Epithelial cell of prostate (primary cell): ENCODE measurements at regions not wholly inside any gene's neighbourhood (a gene's known extent, or its start where the extent isn't known, plus 50 kb on each side); places are given as distances from the start of the nearest gene placed in this dataset.

Source experiments
- DNase-seq: peaks from one replicate; pipeline ENCODE4 v3.0.0-alpha.2; 2011; ENCODE audit warnings: low read depth, low spot score
- H3K27ac ChIP-seq: fragments of 450-650 bp; 2 replicates; pipeline ENCODE4 v1.5.1; 2017; ENCODE audit warnings: mild to moderate bottlenecking

DNA sequence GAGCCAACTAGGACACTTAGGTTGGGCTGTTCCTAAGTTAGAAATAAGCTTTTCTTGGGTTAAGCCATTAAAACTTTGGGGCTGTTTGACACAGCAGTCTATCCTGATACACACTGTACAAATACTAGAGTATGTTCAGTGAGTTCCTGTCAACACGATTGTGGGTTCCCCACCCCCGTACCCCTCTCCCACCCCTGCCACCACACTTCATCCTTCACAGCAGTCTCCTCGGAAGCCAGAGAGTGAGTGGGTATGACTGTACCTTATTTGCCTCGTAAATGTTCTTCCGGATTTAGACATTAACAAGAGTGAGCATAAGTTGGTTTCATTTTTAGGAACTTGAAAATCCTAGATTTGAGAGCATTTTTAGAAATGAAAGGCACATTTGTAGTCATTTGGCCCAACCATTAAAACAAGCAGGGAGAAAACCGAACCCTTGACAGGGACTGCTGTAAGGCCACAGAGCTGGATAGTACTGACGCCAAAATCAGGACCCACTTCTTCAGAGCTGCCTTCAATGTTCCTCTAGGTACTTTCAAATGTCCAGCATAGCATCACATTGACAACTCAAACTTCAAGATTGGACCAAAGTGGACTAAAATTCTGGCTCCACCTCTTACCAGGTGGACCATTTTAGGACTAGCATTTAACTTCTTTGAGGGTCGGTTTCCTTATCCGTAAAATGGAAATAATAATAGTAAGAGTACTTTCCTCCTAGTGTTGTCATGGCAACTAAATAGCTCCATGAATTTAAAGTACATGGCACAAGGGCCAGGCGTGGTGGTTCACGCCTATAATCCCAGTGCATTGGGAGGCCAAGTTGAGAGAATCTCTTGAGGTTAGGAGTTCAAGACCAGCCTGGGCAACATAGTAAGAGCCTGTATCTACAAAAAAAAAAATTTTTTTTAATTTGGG, 166.3 kb upstream of the SERTAD2 start:
- no peak for DNase-seq
- H3K27ac ChIP-seq: no peak overlapping the region

DNA sequence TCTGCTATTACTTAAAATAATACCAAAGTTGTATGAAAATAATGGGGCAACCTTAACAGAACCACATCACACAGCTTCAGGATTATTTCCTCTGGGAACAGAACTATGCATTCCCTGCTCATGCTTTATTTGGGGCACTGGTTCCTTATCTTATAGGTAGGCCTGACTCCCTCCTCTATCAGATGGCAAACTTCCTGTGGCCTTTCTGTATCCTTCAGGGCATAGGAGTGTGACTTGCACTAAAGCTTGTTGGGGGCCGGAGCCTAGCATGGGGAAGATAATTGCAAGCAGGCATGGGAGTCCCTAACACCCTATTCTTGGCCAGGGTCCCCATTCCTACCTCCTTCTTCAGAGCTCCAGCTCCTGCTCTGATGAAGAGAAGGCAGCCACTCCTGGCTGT, 167.2 kb upstream of the SERTAD2 start:
- no peak for DNase-seq
- no peak overlapping the region for H3K27ac ChIP-seq

DNA sequence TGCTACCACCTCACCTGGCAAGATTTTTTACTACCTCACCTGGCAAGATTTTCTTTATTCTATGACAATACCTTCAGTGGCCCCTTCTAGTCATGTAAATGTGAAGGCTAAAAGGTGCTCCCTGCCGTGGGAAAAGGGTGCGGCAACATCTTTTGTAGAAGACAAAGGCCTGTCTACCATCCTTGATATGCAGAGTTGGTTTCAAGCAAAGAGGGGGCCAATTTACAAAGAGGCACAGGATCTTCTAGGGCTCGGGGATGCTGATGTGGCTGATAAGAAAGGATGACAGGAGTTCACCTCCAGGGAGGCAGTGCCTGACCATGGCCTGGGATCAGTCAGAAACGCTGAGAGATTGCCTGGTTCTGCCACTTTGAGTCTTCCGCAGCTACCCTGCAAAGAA, 165.4 kb upstream of the SLC1A4 start:
- no peak overlapping the region for H3K27ac ChIP-seq
- no peak for DNase-seq

DNA sequence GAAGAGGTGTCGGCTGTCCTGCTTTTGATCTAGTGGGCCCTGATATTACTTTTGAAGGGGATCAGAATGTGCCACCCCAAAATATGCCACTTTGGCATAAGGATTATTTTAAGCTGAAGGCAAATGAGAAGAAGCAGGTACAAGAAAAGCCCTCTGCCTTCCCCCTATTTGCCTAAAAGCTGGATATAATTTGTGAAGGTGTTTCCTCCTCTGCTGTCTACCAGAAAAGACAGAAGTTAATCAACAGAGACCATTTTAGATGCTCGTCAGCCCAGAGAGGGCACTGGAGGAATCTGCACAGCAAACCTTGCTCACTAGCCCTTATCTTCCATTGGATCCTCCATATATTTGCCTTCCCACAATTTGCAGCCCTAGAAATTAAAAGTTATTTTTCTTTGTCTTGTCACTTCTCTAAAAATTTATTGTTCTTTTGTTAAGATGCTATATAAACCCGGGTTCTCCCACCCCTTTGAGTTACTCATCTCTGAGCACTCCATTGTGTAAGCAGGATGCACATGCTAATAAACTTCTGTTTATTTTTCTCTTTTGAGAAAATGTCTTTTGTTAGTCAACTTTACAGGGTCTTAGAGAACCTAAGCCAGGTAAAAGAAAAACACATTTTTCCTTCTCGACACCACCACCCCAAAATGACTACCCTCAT, 163.2 kb upstream of the SLC1A4 start:
- no peak for DNase-seq
- no peak overlapping the region for H3K27ac ChIP-seq

DNA sequence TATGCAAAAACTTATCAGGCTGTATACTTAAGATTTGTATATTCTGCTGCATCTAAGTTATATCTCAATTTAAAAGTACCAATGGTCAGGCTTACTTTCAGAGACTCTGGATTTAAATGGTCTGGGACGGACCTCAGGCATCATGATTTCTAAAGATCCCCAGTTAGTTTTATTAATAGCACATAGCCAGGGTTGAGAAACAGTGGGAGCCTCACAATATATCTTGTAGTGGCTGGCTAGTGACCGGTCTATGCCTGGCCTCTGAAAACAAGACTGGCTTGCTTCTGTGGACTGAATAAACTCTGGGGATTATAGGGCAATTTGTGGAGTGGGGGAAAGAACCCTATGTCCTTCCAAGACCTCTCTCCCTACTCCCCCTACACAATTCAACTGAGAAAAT, 162.5 kb upstream of the SLC1A4 start:
- DNase-seq: no peak
- no peak overlapping the region for H3K27ac ChIP-seq

DNA sequence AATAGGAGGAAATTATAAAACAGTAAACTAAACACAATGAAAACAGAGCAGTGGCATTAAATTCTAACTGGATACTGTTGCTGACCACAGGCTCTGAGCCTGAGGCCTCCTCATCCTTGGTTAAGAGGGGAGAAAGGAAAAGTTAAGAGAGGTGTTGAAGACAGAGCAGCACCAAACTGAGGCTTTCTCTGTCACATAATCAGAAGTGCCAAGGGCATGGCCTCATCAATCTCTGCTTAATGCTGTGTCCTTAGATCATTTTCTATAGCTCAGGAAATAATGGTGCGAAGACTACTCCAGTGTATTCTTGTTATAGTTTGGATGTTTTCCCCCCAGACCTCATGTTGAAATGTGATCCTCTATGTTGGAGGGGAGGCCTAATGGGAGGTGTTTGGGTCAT, 160.9 kb upstream of the SLC1A4 start:
- no peak for DNase-seq
- no peak overlapping the region for H3K27ac ChIP-seq

DNA sequence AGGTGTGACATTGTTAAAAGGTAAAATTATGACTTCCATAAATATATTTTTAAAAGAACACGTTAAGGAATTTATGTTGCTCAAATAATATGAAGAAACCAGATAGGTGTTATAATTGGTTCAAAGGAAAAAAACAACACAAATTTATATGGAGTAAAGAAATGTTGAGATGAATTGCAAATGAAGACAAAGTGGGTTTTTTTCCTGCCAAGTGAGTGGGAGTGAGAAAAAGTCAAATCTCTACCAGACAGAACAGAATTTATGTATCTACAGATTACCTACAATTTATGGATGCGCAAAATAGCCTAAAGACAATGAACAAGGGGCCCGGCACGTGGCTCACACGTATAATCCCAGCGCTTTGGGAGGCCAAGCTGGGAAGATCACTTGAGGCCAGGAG, 159.7 kb upstream of the SLC1A4 start:
- no peak overlapping the region for H3K27ac ChIP-seq
- no peak for DNase-seq

DNA sequence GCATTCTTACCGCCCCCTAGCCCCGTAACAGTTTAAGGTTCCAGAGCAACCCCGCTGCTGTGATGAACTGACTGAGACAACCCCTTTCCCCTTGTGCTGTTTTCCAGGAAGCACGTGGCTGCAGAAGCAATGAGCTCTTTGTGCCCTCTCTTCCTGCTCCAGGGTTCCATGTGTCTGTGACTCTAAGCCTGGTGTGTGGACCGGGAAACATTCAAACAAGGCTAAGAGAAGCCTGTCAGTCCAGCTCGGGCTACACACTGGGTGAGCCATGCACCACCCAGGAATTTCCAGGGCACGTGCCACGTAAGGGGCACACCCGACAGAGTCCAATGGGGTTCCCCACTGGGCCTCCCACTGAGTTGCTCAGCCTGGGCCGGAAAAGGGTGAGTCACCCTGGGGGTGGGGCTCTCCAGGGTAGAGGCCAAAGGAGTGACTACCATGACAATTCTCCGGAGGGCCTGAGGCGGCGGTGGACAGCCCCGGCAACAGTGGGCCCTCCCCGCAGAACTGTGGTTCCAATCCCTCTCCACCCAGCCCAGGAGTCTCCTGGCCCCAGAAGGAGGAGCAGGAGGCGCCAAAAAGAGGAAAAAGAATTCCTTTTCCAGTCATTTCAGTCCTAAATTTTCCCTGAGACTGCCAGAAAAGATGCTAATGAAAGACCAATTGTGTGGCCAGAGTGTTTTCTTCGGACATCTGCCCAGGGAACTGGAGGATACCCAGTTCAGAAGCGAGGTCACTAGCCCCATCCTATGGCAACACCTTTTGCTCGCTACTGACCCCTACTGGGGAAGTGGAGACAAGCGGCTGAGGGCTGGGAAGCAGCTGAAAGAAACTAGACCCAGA, 157.8 kb upstream of the SLC1A4 start:
- DNase-seq: peak; percentile 76
- H3K27ac ChIP-seq: peak overlapping the region; percentile 78

DNA sequence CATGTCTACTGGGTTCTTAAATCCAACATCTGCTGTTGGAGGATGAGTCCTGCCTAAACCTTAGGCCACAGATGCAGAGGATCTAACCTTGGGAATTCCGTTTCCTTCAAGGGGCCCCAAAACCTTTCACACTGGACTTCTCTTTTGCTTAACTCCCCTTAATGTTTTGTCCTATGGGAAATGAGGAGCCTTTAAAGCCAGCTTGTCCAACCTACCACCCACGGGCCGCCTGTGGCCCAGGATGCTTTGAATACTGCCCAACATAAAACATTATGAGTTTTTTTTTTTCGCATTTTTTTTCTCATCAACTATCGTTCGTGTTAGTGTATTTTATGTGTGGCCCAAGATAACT, 157.2 kb upstream of the SLC1A4 start:
- DNase-seq: no peak
- H3K27ac ChIP-seq: peak overlapping the region; percentile 78

DNA sequence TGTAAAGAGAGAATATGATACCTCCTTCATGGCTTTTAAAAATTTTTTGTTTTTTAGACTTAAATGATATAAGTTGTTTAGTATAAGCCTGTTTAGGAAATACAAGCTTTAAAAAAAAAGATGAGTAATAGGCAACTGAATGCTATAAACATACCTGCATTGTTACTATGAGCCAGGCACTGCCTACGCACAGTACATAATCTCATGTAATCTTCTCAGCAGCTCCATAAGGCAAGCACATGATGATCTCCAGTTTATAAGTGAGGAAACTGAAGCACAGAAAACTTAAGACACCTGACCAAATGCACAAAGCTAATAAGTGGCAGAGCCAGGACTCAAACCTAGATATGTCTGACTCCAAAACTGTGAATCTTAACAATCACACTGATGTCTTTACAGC, 156.3 kb upstream of the SLC1A4 start:
- DNase-seq: peak; percentile 37
- peak overlapping the region; percentile 78 for H3K27ac ChIP-seq

DNA sequence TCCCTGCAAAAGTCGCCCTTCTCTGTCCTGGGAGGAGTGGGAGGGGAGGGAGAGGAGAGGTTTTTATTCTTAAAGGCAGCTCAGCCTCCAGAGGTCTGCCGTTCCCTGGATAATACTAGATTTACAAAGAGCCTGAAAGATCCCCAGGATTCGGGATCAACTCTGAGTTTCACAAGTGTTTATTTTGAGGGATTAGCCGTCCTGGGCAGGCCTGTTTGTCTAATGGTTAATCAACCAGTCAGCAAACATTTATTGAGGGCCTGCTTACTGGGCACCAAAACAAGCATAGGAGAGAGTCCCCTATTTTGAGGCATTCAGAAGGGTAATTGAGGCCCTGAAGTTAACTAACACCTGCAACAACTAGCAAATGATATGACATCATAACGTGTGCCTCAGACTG, 152.6 kb upstream of the SLC1A4 start:
- peak overlapping the region; percentile 97 for H3K27ac ChIP-seq
- no peak for DNase-seq

DNA sequence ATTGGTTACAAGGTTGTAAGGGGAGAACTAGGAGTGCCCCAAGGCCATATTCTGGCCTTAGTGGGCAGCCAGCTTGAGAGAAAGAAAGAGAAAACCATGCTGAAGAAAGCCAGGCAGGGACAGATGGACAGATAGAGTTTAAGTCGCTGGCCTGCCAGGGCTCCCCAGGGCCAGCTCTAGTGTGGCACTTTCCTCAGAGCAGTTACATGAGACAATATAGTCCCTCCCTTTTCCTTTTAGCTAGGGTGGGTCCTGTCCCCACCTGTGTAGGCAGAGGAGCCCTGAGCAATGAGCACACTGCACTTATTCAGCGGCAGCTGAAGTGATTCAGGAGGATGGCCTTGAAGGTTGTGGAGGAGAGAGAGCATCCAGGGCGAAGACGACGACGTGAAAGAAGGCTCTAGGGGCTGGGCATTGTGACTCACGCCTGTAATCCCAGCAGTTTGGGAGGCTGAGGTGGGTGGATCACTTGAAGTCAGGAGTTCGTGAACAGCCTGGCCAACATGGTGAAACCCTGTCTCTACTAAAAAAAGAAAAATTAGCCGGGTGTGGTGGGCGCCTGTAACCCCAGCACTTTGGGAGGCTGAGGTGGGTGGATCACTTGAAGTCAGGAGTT, 152.0 kb upstream of the SLC1A4 start:
- peak; percentile 60 for DNase-seq
- peak overlapping the region; percentile 97 for H3K27ac ChIP-seq

DNA sequence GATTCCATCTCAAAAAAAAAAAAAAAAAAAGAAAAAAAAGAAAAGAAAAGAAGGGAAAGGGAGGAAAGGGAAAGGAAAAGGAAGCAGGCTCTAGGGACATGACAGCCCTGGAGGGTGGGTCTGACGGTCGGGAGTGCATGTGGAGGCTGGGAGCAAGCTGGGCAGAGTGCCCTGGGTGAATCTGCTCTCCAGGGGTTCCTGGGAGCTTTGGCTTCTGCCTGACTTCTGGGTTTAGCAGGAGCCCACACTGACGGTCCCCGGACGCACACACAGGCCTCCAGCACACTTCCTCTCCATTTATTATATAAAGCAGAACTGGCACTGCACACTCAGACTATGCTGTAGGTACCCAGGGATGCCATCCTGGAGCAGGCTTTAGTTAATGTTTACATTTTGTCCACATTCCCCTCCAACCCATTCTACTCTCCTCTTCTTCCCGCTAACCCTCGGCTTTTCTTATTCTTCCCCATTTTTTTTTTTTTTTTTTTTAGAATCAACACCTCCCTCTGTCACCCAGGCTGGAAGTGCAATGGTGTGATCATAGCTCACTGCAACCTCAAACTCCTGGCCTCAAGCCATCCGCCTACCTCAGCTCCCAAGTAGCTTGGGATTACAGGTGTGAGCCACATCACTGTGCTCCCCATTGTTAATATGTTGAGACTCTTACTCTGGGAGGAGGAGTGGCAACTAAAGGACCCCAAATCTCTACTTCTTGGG, 151.1 kb upstream of the SLC1A4 start:
- H3K27ac ChIP-seq: peak overlapping the region; percentile 97
- DNase-seq: peak; percentile 81

DNA sequence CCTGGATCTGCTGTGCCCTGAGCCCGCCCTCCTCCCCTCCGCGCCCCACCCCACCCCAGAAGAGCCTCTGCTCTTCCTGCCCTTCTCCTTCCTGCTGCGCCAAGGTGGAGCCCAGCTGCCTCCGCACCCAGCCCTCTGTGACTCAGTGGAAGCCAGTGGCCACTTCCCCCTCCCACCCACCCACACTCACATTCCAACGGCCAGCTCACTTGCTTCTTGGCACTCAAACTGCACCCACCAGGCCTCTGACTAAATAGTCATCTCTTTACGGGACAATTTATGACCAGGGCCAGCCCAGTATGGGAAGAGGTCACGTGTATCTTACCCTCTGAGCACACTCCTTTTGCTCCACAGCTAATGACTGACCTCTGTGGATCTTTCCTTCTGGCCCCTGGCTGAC, 150.4 kb upstream of the SLC1A4 start:
- H3K27ac ChIP-seq: peak overlapping the region; percentile 97
- peak; percentile 93 for DNase-seq

DNA sequence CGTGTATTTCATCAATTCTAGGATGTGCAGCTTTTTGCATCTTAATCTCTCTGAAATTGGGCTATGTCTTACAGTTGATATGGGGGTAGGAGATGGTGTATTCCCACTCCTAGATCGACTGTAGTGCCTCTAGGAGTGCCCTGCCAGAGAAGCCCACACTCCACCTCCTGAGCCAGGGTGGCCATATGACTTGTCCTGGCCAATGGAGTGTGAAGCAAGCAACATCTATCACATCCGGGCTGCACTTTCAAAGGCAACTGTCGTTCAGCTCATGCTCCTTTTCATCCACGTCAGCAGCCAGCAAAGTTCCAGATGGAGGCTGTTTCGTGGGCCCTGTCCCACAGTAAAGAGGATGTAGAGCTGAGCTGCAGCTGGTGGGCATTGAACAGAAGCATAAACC, 149.4 kb upstream of the SLC1A4 start:
- DNase-seq: no peak
- H3K27ac ChIP-seq: peak overlapping the region; percentile 97

DNA sequence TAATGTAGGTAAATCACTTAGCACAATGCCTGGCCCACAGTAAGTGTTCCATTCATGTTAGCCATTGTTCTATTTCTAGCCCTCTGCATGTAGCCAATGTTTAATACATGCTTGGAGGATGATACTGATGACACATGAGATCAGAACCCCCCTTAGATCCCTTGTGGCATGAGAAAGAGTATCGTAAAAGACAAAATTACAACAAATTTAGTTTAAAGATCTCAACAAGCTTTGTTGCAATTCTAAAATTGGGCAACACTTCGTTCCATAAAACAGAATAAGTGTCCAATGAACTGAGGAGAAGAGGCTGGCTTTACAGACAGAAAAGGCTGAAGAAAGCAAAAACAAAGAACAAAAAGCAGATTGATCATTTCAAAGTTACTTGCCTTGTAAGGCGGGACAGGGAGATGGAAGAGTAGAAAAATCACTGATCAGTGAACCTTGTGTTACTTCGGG, 148.7 kb upstream of the SLC1A4 start:
- peak overlapping the region; percentile 97 for H3K27ac ChIP-seq
- DNase-seq: no peak

DNA sequence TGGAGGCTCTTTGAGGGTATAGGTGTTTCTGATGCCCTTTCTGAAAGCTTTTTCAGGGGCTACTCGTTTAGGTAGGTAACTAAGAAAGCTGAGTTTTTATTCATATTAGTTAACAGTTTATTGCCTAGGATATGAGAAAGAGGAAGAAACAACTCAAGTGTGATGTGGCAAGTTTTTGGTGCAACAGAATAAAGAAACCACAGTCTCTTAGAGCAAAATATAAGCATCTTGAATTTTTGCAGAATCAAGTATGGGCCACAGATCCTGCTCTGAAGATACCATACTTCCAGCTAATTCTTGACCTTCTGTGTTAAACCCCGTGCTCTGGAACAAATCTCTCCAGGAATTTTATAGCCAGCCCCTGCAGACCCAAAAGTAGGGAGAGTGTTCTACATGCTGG, 147.7 kb upstream of the SLC1A4 start:
- H3K27ac ChIP-seq: no peak overlapping the region
- no peak for DNase-seq

DNA sequence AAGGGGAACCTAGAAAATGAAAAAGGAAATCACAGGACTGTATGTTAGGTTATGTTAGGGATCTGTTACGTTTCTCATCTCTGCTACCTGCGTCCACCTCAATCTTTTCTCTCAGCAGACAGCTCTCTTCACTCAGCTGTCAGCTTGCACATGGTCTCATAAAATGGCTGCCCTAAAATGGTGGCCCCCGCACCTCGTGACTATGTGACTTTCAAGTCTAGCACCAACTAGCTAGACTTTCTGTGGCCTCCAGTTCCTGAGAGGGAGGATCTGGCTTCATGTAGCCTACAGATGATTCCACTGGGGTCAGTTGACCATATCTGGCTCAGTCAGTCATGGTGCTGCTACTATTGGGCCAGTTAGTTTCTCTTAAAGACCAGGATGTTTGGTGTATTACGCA, 147.2 kb upstream of the SLC1A4 start:
- H3K27ac ChIP-seq: no peak overlapping the region

DNA sequence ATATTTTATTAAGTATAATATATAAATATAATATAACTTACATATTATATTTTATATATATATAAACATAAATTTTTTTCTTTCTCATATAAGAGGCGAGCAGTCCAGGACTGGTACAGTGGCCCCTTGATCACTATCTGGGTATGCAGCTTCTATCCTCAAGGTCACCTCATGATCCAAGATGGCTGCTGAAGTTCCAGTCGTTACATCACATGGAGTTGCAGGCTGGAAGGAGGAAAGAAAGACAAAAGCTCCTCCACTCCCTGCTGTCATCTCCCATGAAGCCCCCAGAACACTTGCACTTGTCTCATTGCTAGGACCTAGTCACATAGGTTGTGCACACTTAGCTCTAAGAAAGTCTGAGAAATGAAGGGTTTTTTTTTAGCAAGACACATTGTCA, 145.1 kb upstream of the SLC1A4 start:
- H3K27ac ChIP-seq: no peak overlapping the region
- no peak for DNase-seq

More for the DNA sequence above, 147.2 kb upstream of the SLC1A4 start:
- DNase-seq: no peak
